NCI-H748 (cell line): ENCODE measurements at regions not wholly inside any gene's neighbourhood (a gene's known extent, or its start where the extent isn't known, plus 50 kb on each side); places are given as distances from the start of the nearest gene placed in this dataset.
"Not testable (repeated sequence)": the region's sequence is repeated elsewhere in the genome, so short reads cannot be mapped to it uniquely, and the experiment has no call there.

Experiments
- DNase-seq: peaks from one replicate; lab custom pipeline; 2025; ENCODE audit not compliant: unreplicated experiment; lab: John Stamatoyannopoulos, UW

DNA sequence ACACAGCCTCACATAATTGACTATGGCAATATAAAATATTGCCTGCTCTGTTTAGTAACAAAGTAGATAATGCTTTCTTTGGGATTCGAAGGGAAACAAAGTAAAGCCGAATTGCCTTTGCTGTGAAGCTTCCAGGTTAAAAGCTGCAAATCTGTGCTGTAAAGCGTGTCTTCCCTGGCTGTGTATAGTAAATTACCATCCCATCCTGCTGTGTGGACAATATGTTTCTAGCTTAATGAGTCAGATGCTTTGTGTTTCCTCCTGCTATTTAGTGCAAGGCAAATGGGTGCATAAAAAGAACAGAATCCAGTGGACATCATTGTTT is 265.1 kb downstream of the SOCS6 start:
- peak; percentile 91 for DNase-seq

DNA sequence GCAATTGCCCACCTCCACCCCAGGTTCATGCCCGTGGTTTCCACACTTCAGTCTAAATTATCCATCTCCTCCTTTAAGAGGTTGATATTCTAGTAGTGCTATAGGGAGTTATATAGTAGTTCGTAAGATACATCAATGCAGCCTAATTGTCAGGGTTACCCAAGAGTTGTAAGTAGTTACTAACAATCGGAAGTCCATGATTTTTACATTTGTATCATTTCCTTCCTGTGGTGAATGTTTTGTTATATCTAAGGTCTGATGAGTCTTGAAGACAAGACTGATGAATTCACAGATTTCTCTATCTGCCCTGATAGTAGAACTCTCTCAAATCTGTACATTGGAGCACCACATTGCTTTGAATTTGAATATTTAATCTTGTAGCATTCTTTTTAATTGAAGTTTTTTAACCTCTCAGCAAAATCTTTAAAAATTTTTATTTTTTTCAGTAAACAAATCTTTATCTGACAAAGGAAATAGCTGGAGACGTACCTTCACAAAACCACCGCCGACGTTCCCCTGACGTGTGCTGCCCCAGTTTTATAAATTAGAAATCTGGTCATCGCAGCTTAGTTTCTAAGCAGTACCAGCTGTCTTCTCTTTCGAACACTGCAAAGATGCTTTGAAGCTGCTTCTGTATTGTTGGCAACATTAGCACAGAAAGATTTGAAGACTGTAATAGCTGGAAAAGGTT is 264.5 kb downstream of the SOCS6 start:
- DNase-seq, result peak; percentile 85

DNA sequence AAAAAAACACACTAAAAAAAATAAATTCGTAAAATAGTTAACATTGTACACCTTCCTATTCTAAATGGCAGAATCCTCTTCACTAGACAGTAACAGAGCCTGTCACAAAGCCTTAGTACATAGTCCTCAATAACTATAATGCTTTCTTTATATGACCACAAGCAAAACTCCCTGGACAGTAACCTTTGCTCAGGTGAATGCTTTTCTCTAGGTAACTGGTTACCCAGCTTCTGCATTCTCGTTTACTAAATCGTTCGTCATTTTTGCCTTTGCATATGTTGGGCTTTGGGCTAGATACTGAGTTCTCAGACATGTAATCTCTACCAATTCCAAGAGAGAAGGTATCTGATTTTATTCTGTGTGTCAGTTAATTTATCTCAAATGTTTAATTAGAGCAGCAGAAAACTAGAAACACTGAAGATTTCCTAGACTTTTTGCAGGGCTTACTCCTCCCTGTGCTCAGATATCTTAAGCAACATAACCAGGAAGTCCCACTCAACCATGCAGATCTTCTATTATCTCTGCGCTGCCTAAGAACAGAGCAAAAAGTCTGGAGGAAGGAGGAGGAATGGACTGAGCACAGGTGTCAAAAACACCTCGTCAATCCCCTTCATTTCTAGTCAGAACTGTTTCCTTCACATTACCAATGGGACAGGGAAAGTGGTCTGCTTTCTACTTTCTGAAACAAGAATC is 247.7 kb downstream of the SOCS6 start:
- DNase-seq, result no peak

DNA sequence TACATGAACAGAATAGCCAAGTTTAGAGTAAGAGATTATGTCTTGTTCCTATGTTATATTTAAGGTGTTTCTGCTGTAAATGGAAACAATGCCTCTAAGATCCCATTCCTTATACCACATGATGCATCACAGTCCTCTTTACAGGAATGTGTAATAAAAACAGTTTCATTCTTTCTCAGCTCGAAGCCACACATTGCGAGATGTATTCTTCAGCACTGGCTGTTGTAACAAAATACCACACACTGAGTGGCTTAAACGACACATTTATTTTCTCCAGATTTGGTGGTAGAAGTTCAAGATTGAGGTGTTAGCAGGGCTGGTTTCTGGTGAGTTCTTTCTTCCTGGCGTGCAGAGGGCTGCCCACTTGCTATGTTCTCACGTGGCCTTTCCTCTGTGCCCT is 246.2 kb downstream of the SOCS6 start:
- DNase-seq, result no peak

DNA sequence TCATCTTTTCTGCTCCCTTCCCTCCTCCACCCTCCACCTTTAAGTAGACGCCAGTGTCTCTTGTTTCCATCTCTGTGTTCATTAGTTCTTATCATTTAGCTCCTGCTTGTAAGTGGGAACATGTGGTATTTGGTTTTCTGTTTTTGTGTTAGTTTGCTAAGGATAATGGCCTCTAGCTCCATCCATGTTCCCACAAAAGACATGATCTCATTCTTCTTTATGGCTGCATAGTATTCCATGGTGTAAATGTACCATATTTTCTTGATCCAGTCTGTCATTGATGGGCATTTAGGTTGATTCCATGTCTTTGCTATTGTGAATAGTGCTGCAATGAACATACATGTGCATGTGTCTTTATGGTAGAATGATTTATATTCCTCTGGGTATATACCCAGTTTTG is 236.5 kb downstream of the SOCS6 start:
- DNase-seq, result not testable (repeated sequence)

DNA sequence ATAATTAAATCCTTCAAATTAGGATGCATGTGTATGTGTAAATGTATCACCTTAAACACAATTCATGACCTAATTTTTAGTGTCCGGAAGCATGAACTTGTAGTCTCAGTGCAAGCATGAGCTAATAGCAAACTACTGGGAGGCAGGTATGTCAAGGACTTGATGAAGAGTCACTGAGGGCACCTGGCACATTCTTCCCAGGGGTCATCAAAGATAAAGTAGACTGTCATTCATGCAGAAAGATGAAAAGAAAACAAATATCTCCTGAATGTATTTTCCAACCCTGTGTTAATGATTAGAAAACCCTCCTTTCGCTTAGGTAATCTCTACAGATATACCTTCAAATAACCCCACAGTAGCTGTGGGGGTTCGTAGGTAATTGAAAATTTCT is 234.9 kb downstream of the SOCS6 start:
- DNase-seq, result peak; percentile 67

DNA sequence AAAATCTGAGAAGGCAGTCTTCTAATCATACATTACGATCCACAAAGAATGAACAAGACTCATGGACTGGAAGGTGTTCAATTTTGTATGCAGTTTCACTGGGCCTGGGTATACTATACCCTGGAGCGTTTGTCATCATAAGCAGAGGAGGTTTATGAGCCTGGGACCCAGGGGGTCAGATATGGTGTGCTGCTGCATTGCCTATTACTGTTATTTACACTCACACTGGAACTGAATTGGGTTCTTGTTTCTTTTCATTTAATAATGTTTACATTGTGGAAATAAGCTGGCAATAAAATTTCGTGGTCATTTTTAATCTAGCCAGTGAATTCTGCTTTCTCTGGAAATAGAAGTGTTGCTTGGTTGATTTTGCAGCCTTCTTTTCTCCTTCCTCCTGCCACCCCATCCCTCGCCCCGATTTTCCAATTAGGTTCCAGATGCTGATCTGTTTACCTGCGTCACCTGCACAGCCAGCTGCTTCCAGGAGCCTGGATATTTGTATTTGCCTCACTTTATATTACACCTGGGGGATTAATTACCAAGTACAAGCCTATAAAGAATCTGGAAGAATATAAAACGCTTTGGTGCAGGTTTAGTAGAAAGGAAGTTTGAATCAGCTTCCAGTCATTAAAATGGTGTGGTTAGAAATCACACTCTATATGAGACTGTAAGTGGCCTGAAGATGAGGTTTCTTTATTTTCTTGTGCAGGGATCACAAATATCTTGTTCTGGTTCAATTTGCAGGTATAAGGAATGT is 234.4 kb downstream of the SOCS6 start:
- DNase-seq, result peak; percentile 97

DNA sequence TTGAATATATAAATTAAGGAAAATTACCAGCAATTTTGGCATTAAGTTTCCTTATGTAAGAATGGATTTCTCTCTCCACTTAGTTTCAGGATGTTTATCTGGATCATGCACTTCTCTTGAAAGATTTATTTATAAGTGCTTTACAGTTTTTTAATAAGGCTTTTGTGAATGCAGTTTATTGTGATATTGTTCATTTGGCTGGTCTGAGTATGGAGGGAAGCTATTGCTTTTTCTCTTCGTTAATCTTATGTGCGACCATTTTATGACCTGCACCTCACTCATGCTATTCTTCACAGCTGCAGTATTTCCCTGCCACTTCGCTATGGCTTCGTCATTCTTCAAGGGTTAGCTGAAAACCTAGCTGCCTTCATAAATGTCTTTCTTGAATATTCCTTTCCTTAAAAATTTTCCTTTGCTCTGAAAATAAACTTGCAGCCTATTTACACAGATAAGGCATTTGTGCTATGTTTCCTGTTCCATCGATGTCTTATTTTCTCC is 233.4 kb downstream of the SOCS6 start:
- peak; percentile 38 for DNase-seq

DNA sequence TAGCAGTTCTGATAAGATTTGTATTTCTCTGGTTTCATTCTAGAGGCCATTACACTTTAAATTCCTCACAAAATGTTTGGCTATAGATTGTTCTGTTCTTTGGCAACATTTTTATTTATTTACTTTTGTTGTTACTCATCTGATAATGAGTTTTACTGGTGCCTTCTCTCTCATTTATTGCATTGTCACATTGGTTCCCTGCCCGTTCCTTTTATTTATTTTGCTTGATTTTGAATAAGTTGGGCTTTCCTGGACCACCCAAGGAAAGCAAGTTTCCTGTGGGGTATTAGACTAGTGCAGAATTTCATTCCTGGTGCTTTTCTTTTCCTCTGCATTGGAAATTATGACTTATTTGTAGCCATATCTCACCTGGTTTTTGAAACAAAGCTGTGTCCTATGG is 232.0 kb downstream of the SOCS6 start:
- peak; percentile 35 for DNase-seq

DNA sequence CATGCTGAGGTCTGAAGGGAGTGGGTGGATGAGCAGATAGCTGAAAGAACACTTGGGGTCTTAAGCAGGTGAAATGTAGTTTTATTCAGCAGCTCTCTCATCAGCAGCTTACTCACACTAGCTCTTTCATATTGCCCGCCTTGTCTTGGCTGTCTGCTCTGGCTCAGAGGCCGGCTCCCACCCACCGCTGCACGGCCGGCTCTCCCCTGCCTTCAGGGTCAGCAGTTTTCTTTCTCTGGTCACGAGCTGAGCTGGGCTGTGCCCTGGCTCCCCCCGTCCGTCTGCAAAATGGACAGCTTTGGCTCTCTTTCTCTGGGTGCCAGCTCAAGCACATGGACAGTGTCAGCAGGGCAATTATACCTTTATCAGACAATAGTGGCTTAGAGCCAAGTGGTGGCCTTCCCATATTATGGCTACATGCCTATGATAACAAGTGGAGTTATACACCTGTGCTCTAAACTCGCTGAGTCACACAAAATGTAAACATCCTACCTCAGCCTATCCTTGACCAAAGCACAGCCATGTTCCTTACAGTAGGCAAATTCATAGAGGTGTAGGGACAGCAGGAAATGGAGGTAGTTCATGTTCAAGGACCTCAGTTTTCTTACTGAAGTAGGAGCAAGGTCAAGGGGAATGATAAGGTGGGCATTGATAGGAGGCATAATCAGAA is 224.8 kb downstream of the SOCS6 start:
- DNase-seq, result peak; percentile 23

DNA sequence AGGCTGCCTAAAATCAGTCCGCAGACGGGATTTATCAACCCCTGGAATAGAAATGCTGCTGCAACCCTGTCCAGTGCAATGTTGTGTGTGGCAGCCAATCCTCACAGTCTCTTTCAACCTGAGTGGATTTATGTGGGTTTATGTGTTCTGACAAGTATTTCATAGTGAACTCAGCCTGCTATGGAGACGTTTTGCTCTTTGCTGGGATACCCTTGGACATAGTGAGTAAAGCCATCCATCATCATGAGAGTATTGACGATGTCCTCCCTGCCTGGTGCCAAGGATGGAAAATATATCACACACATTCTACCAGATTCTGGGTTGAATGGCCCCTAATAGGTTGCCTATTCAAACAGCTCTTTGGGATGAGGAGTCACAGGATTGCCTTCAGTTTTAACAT is 219.1 kb downstream of the SOCS6 start:
- DNase-seq, result no peak

DNA sequence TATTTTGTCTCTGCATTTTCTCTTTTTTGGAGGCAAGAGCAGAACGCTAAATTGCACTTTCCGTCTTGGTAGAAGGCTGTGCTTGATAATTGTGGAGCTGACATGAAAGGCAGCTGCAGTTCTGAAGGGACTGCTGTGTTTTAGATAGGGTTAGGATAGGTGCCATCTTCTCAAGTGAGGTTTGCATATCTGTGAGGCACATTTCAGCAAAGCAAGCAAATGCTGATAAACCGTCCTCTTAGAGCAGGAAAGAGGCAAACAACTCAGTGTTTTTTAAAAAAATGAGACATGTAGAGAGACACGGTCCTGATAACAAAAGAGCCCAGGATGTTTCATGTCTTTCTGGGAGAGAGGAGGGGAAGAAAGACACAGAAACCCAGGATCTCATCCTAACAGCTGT is 217.7 kb downstream of the SOCS6 start:
- no peak for DNase-seq

DNA sequence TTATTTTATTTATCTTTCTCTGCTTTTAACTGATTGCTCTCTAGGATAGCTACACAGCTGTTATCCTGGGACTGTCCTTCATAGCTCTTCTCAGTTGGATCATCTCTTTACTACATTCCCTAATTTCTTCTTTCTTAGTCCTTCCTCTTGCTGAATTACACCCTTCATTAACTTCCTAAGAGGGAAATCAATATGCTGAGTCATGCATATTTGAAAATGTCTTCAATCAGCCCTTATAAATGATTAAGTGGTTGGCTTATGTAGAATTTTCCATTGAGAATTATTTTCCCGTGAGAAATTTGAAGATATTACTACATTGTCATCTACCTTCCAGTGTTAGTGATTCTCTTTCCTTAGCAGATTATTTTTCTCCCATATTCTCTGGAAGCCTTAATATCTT is 214.2 kb downstream of the SOCS6 start:
- no peak for DNase-seq

DNA sequence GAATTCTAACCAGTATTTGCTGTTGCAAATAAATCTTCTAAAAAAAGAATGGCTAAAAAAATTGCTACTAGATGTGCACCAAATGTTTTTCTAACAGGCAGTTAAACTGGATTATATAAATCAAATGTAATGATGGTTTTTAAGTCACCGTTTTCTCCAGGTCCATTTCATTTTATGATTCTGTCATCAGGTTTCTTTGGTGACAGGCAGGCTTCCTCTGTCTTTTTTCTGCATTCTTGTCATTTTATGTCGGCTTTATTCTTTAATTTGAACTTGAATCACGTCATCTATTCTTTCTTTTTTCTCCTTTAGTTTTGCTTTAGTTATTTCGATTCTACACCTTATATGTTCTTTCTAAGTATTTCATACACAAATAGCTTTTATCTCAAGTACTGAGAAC is 212.5 kb downstream of the SOCS6 start:
- DNase-seq, result no peak

DNA sequence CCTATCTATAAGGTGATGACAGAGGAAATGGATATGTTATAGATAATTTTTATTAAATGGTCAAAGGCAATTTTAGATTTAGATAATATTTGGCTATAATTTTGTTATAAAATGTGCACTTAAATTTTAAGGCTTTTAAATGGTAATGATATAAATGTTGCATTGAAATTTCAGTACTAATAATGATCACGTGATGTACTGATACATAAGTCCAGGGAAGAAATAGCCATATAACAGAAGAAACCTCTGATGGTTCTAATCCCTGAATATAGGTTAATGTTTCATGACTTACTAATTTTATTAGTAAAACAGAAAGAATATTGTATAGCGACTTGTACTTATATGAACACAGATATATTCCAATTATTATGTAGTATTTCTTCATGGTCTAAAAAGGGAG is 211.9 kb downstream of the SOCS6 start:
- DNase-seq, result no peak

DNA sequence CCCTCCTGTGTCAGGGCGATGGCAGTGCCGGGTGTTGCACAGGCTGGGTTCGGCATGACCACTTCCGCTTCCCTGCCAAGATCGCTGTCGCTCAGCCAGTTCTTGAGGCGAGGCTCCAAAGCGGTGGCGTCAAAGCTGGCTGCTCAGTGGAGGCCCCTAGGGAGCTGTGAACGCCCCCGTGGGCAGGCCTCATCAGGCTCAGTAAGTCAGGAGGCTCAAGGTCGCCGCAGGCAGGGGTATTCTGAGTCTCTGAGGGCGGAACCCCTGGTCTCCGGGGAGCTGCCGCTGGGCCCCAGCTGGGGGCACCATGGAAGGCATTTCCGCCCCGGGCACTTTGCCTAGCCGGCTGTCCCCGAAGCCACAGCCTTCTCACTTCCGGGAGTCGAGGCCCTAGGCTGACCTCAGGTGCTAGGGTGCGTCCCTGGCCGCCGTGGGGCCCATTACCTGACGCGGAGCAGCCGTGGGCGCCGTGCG is 210.4 kb downstream of the SOCS6 start:
- no peak for DNase-seq

DNA sequence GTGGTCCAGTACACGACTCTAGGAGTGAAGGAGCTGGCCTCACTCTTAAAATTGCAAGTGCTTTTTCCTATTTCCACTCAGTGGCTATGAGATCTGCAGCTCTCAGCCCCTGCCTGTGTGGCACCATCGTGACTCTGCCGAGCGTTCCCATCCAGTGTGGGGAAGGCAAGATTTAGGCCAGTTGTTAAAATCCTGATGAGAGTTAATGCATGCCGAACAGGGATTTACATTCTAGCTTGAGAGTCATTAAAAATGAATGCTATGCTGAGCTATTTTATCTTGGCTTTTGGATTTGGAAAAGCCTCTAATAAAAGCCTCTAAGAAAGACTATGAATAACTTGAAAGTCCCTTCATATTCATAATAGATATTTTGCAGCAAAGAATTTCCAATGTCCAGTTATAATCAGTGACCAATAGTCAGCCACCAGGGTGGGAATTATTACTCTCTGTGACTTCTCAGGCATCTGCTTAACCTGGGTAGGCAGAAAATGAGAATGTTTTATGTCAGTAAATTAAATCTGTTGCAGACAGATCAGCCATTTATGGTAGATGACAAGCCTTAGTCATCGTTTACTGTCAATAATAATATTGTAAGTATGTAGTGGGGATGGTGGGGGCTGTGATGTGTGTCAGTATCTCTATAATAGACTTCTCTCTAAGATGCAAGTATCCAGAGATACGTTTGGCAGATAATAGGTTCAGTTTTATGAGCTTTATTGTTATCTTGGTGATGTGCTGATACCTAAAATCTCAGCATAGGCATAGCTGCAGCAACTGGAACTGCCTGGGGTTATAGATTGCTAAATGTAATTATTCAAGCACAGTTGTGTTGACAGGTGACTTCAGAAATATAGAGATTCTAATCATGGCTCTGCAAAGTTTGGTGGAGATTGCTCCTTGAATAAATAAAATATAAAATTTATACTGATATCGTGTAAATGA is 207.8 kb downstream of the SOCS6 start:
- DNase-seq, result peak; percentile 23

DNA sequence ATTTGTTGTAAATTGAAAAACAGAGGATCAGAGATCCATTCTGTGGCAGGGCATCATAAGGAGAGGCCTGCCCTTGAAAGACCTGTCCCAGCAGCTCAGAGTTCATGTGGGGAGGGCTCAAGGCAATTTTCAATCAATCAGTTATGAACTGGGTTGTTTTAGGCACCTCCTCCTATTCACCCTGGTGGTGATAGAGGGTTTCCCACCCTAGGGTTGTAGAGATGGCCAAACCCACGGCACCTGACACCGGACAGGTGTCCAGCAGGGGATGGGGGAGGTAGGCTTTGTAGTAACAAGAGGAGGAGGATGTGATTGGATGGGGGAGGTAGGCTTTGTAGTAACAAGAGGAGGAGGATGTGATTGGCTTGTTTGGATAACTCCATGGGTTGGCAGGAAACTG is 205.7 kb downstream of the SOCS6 start:
- DNase-seq, result no peak

DNA sequence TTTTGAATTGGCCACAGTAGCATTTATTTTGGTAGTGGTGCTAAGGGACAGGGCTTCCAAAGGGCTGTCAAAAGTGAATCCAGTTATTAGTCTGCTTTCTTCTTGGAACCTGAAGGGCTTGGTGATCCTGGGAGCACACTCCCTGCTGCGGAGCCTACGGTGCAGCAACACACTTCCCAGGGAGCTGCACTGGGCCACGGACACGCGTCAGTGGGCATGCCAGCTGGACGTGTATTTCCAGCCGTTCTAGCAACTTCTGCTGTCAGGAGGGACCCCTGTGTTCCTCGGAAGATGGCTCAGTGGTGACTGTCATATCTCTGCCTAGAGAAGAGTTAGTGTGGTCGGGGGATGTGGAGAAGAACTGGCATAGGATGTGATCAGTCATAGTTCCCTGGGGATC is 204.6 kb downstream of the SOCS6 start:
- DNase-seq, result no peak

DNA sequence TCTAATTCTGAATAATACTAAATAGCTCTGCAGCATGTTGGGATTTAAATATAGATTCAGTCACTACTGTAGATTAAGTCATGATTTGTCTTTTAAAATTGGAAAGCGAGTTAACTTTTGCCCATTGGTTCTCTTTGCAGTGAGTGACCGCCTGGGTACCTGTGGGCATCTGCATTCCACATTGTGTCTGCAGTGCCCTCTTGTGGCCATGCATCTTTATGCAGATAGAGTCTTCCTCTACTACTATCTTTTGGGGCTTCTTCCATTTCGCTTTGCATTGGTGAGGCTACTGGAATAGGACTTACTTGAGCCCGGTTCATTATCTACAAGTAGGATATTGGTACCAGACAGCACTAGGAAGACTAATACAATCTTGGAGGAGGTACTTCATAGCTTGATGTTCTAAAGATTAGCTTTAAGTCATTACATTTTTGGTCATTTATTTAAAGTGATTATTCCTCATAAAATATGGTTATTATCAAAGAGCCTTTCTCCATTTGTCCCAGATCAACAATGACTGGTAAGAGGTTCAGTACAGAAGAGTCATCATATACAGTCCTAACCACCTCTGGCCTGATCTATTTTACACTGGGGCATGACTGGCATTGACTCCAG is 203.0 kb downstream of the SOCS6 start:
- peak; percentile 76 for DNase-seq
